Transverse colon (tissue), 4 donors: ENCODE measurements at regions not wholly inside any gene's neighbourhood (a gene's known extent, or its start where the extent isn't known, plus 50 kb on each side); places are given as distances from the start of the nearest gene placed in this dataset.

Experiments
- DNase-seq: peaks from one replicate; pipeline ENCODE4 v3.0.0-alpha.2; 2019
- H3K27ac ChIP-seq, 4 donors: fragments of 200-600 bp; sonication (generic); 2 replicates each; pipeline ENCODE4 v1.5.1; 2016 to 2018; ENCODE audit warnings: inconsistent platforms in 4 of 4
- H3K27me3 ChIP-seq: fragments of 200-600 bp; sonication (generic); 2 replicates; pipeline ENCODE4 v1.5.1; 2017; ENCODE audit warnings: inconsistent platforms
- H3K36me3 ChIP-seq, 4 donors: fragments of 200-600 bp; sonication (generic); 2 replicates each; pipeline ENCODE4 v1.5.1; 2017 to 2019; ENCODE audit warnings: inconsistent platforms in 4 of 4
- H3K4me1 ChIP-seq, 4 donors: fragments of 200-600 bp; sonication (generic); 2 replicates each; pipeline ENCODE4 v1.5.1; 2017 to 2020; ENCODE audit warnings: inconsistent platforms in 4 of 4
- H3K4me3 ChIP-seq, 4 donors: fragments of 200-600 bp; sonication (generic); 1 replicate in 1 of 4; 2 replicates in 3 of 4; pipeline versions ENCODE4 v1.5.1 to v1.6.1; 2017 to 2019; ENCODE audit warnings: inconsistent platforms in 4 of 4
- H3K9me3 ChIP-seq, 2 donors: fragments of 200-600 bp; sonication (generic); 2 replicates each; pipeline ENCODE4 v1.5.1; 2017 to 2019; ENCODE audit warnings: inconsistent platforms in 2 of 2
- EP300 ChIP-seq: sonication (generic); formaldehyde crosslinking; IDR thresholded peaks from one replicate; pipeline ENCODE4 v1.6.1; 2017; ENCODE audit warnings: antibody characterized with exemption, low read depth
- POLR2A ChIP-seq: fragments of 450-650 bp; IDR thresholded peaks from one replicate; pipeline ENCODE4 v1.6.1; 2016; ENCODE audit warnings: antibody characterized with exemption, mild to moderate bottlenecking, moderate library complexity
- POLR2AphosphoS5 ChIP-seq, 3 donors: sonication (generic); formaldehyde crosslinking; IDR thresholded peaks; one replicate each; pipeline ENCODE4 v1.6.1; 2016; ENCODE audit warnings: antibody characterized with exemption in 3 of 3
- WGBS, 2 donors: methylation state at CpG; one replicate each; pipeline ENCODE4 v1.1.5; 2018; ENCODE audit warnings: low coverage in 1 of 2; 5-methylcytosine and 5-hydroxymethylcytosine counted together
- in situ Hi-C, 4 donors: fragments of 200-750 bp; cut with MboI; loops; one replicate each; pipeline versions ENCODE4 v1.15.0 to v1.15.1; 2017; ENCODE audit warnings: low sequenced_read_pairs in 3 of 4, low pct_ligation_motif_present in 1 of 4, low pct_unique_long_range_greater_than_20kb in 1 of 4
- intact Hi-C: fragments of 100-400 bp; cut with DNase I; formaldehyde crosslinking; loops from one replicate; pipeline ENCODE4 v1.15.1; 2023; ENCODE audit warnings: low total_unique reads
- TF ChIP-seq, protein P1 (sequence below), 5 experiments: fragments of 200-600 bp in 3 of 5; fragments of 450-650 bp in 2 of 5; sonication (generic) in 3 of 5; IDR thresholded peaks; 1 replicate in 2 of 5; 2 replicates in 3 of 5; pipeline ENCODE4 v1.5.1; 2016 to 2017; ENCODE audit warnings: antibody characterized with exemption in 5 of 5, inconsistent platforms in 3 of 5, mild to moderate bottlenecking in 2 of 5, moderate library complexity in 1 of 5

DNA sequence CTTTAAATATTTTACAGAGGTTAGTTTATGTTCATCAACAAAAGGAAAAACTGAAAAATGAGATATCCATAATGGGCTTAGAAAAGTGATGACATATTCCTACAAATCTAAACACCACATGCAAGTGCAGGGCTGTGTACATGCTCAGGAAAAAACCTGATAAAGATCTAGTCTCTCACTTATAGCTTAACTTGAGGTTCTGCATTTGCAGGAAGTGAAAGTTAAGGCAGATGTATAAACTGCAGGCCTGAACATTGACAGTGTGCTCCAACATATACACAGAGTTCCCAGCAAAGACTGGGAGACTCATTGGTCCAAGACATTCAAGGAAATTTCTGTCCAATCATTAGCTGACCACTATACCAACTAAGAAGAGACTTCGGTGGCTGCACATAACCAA lies 63.8 kb upstream of the RET start:
- 91 to 100% methylated on average over 1 of the region's 1 CpG for WGBS, 2 donors
- in situ Hi-C loops: no loop called here

GRCh38 chr10:43024524-43024923 lies 52.3 kb upstream of the RET start:
- no peak for DNase-seq
- no peak overlapping the region for H3K27ac ChIP-seq
- H3K27me3 ChIP-seq: peaks cover 5% of the 10 kb centered on the region
- H3K36me3 ChIP-seq: no peaks in the 10 kb centered on the region
- H3K4me1 ChIP-seq: no peaks in the 10 kb centered on the region
- intact Hi-C loops: no loop called here
- WGBS, 2 donors: 85% methylated on average over 3 of the region's 3 CpGs; no CpG with 5 or more reads in 1 of the 2 donors
- no peaks in the 10 kb centered on the region for H3K9me3 ChIP-seq
- TF ChIP-seq POLR2AphosphoS5 (IDR thresholded peaks at IDR 0.05) (no peak), POLR2A (no peak), EP300 (no peak)
- TF ChIP-seq, protein P1, sequence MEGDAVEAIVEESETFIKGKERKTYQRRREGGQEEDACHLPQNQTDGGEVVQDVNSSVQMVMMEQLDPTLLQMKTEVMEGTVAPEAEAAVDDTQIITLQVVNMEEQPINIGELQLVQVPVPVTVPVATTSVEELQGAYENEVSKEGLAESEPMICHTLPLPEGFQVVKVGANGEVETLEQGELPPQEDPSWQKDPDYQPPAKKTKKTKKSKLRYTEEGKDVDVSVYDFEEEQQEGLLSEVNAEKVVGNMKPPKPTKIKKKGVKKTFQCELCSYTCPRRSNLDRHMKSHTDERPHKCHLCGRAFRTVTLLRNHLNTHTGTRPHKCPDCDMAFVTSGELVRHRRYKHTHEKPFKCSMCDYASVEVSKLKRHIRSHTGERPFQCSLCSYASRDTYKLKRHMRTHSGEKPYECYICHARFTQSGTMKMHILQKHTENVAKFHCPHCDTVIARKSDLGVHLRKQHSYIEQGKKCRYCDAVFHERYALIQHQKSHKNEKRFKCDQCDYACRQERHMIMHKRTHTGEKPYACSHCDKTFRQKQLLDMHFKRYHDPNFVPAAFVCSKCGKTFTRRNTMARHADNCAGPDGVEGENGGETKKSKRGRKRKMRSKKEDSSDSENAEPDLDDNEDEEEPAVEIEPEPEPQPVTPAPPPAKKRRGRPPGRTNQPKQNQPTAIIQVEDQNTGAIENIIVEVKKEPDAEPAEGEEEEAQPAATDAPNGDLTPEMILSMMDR (IDR thresholded peaks at IDR 0.05): no peak
- H3K4me3 ChIP-seq: no peak overlapping the region
- in situ Hi-C loops: no loop called here

More for the DNA sequence above, 63.8 kb upstream of the RET start:
- Histone ChIP-seq H3K27ac (no peak overlapping the region), H3K9me3 (no peaks in the 10 kb centered on the region), H3K27me3 (no peaks in the 10 kb centered on the region), H3K4me1 (no peaks in the 10 kb centered on the region), H3K36me3 (no peaks in the 10 kb centered on the region), H3K4me3 (no peak overlapping the region)
- no peak for DNase-seq
- intact Hi-C loops: no loop called here
- TF ChIP-seq, protein P1 (IDR thresholded peaks at IDR 0.05): no peak
- TF ChIP-seq POLR2AphosphoS5 (IDR thresholded peaks at IDR 0.05) (no peak), EP300 (no peak), POLR2A (no peak)

- Histone ChIP-seq H3K4me3 (no peak overlapping the region), H3K36me3 (no peaks in the 10 kb centered on the region), H3K27me3 (peaks cover 5% of the 10 kb centered on the region), H3K4me1 (no peaks in the 10 kb centered on the region), H3K9me3 (no peaks in the 10 kb centered on the region), H3K27ac (no peak overlapping the region)
- 70 to 79% methylated on average over 3 to 11 of the region's 11 CpGs for WGBS, 2 donors
- TF ChIP-seq, protein P1 (IDR thresholded peaks at IDR 0.05): no peak
- no peak for TF ChIP-seq EP300
- no peak for TF ChIP-seq POLR2A
- no peak for TF ChIP-seq POLR2AphosphoS5 (IDR thresholded peaks at IDR 0.05)
- in situ Hi-C loops (no loop called here), intact Hi-C loops (no loop called here)
- DNase-seq: no peak
These were observed 51.7 kb upstream of the RET start for GRCh38 chr10:43024942-43025700.

DNA sequence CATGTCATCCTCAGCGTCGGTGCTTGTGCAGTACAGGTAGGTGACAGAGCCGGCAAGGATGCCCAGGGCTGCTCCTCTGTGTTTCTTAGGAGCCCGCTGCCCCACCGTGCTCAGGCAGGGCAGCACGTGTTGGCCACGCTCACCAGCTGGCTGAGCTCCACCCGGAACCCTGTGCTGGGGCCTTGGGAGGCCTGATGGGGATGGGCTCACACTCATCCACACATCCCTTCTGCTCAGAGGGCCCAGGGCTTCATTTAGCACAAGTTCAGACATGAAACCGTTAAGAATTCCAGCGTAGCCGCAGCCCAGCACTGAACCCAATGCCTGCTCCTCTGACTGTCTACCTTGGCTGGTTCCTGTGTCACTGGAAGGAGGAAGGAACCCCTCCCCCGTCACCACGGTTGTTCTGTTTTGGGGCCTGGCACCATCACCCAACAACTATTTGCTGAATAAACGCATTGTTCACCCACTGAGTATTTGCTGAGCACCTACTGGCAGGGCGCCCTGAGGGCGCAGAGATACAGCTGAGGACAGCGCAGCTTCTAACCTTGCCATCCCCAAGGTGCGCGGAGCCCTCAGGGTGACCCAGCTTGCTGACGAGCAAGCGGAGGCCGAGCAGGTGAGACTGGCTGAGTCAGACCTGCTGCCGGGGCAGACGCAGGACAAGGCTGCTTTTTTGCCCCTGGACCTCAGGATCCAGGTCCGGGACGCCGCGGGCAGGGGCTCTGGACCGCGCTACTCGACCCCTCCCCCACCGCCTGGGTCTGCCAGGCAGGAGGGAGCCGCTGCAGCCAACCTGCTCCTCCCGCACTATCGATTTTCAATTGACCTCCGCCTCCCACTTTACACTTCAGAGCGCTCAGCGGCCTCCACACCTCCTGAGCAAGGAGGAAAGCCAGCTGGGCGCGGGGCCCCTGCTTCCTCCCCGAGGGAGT lies 50.6 kb upstream of the RET start:
- Histone ChIP-seq H3K27ac (no peak overlapping the region), H3K36me3 (no peaks in the 10 kb centered on the region), H3K4me3 (no peak overlapping the region), H3K27me3 (peaks cover 5% of the 10 kb centered on the region), H3K9me3 (no peaks in the 10 kb centered on the region), H3K4me1 (no peaks in the 10 kb centered on the region)
- intact Hi-C loops: no loop called here
- in situ Hi-C loops: no loop called here
- no peak for DNase-seq
- 53% methylated on average over 39 of the region's 41 CpGs; no CpG with 5 or more reads in 1 of the 2 donors for WGBS, 2 donors
- TF ChIP-seq EP300: no peak
- no peak for TF ChIP-seq POLR2A
- TF ChIP-seq, protein P1 (IDR thresholded peaks at IDR 0.05): no peak
- TF ChIP-seq POLR2AphosphoS5 (IDR thresholded peaks at IDR 0.05): no peak
